ENCODE measurements at regions not wholly inside any gene's neighbourhood (a gene's known extent, or its start where the extent isn't known, plus 50 kb on each side); places are given as distances from the start of the nearest gene placed in this dataset.

- intact Hi-C loops (cut with DNase I): no loop called here
- ATAC-seq (no peak), DNase-seq (ENCODE audit: low spot score) (no peak)
These were observed 166.2 kb upstream of the TAC1 start for GRCh38 chr7:97565665-97566064.

DNA sequence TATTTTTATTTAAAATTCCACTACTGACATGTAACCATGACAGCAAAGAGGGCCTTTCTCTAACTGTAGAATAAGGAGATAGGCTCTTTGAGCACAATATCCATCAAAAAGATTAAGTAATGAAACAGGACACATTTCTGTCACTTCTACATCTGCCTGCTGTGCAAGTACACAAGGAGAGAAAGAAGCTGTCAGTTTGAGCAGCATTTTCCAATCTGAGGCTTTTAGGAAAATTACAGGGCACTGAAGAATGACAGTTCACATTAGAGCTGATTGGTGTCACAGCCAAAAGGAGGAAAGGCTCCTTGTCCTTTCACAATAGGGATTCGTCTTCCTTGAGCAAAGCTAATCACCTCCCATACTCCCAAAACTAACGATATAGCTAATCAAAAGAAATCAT, 158.8 kb upstream of the TAC1 start:
- DNase-seq (ENCODE audit: low spot score) (no peak), ATAC-seq (no peak)
- intact Hi-C loops (cut with DNase I): no loop called here

- intact Hi-C loops (cut with DNase I): no loop called here
- ATAC-seq: no peak
- no peak for DNase-seq (ENCODE audit: low spot score)
These were observed 155.8 kb upstream of the TAC1 start for GRCh38 chr7:97576043-97576442.

GRCh38 chr7:97578225-97578624, 153.7 kb upstream of the TAC1 start:
- no peak for ATAC-seq
- intact Hi-C loops (cut with DNase I): no loop called here
- DNase-seq (ENCODE audit: low spot score): no peak

DNA sequence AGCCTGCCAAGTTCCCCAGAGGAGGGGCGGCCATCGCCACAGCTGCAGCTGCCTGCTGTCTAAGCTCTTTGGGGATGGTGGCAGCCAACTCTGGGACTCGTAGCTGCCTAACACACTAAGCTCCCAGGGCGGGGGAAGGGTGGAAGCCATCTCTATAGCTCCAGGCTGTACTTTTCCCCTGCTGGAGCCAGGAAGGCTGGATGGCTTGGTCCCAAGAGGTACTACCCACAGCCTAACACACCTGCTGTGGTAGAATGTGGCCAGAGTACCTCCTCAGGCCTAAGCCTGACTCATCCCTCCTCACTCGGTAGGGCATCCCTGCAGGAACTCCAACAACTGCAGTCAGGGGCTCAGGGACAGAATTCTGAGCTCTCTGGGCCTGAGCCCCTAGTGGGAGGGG, 151.7 kb upstream of the TAC1 start:
- DNase-seq (ENCODE audit: low spot score) (no peak), ATAC-seq (no peak)
- intact Hi-C loops (cut with DNase I): no loop called here

DNA sequence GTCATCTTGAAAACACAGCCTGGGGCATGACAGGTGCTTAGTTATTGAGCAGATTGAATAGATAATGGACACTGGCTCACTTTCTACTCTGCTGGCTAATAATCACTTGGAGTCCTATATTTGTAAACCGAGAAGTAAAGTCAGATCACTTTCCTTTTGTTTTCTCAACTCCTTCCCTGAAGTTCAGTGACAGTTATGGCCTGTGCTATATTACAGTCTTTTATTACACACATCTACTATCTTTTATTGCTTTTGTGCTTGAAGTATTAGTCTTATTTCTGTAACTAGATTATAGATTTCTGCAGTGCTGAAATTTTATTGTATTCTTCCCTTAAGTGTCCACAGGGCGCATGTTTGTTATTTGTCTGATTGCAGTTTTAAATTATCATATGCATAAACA, 136.4 kb upstream of the TAC1 start:
- ATAC-seq (no peak), DNase-seq (ENCODE audit: low spot score) (no peak)
- intact Hi-C loops (cut with DNase I): no loop called here

DNA sequence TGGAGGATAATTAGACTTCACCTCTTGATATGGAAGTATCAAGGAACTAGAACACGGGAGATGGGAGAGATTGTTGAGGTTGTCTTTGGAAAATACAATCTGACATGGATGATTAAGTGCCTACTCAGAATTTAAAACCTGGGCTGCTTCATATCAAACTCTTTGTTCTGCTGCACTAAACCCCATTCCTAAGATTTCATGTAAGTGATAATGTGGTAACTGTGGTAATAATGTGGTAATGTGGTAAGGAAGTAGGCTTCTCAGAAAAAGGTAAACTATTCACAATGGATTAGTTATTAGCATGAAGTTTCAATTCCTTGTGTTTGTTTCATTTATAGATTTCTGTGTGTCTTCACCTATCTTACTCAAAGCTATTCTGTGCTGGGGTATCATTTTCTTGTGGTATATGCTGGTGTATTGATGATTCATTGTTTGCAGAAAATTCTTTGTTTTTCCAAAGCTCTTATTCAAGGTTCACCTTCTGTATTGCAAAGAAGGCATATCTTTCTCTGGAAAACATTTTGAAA, 129.9 kb upstream of the TAC1 start:
- ATAC-seq: no peak
- intact Hi-C loops (cut with DNase I): no loop called here

DNA sequence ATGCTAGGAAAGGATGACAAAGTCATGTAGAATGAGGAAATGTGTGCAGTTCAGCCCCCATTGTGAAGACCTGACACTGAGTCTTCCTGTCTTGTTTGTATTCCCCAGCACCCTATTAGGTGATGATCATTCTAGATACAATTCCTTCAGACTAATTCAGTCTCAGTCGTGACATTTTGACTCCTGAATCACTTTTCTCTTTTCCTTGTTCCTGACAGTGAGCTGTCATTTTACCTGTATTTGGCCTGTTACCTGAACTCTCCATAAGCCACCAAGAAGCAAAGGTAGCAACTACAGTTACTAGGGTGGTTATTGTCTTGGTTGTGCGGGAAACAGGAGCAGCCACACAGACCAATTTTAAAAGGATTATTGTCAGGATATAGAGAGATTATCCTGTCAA, 111.4 kb upstream of the TAC1 start:
- no peak for ATAC-seq

More for the DNA sequence above, 129.9 kb upstream of the TAC1 start:
- no peak for DNase-seq (ENCODE audit: low spot score)

GRCh38 chr7:97623333-97623732, 108.6 kb upstream of the TAC1 start:
- intact Hi-C loops (cut with DNase I): no loop called here
- no peak for DNase-seq (ENCODE audit: low spot score)
- no peak for ATAC-seq

More for the DNA sequence above, 111.4 kb upstream of the TAC1 start:
- no peak for DNase-seq (ENCODE audit: low spot score)
- intact Hi-C loops (cut with DNase I): no loop called here

DNA sequence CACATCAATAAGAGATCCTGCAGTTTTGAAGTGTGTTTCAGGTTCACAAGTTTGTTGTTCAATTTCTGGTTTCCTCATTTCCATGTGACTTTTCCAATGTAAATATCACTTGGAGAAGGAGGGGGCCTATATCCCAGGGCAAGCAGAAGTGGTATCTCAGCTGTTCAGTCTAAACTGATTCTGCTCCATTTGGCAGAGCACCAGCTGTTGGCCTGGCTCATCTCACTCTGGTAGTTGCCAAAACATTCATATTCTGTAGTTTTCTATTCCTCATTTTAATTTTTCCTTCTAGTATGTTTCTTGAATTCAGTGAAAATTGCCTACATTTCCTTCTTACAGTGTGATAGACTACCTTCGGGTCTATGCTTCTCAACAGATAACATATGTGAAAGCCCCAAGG, 101.8 kb upstream of the TAC1 start:
- intact Hi-C loops (cut with DNase I): no loop called here
- no peak for DNase-seq (ENCODE audit: low spot score)
- no peak for ATAC-seq

- ATAC-seq (no peak), DNase-seq (ENCODE audit: low spot score) (no peak)
- intact Hi-C loops (cut with DNase I): no loop called here
These were observed 96.3 kb upstream of the TAC1 start for GRCh38 chr7:97635622-97636021.

GRCh38 chr7:97639036-97639435, 92.8 kb upstream of the TAC1 start:
- intact Hi-C loops (cut with DNase I): no loop called here
- no peak for ATAC-seq
- no peak for DNase-seq (ENCODE audit: low spot score)

DNA sequence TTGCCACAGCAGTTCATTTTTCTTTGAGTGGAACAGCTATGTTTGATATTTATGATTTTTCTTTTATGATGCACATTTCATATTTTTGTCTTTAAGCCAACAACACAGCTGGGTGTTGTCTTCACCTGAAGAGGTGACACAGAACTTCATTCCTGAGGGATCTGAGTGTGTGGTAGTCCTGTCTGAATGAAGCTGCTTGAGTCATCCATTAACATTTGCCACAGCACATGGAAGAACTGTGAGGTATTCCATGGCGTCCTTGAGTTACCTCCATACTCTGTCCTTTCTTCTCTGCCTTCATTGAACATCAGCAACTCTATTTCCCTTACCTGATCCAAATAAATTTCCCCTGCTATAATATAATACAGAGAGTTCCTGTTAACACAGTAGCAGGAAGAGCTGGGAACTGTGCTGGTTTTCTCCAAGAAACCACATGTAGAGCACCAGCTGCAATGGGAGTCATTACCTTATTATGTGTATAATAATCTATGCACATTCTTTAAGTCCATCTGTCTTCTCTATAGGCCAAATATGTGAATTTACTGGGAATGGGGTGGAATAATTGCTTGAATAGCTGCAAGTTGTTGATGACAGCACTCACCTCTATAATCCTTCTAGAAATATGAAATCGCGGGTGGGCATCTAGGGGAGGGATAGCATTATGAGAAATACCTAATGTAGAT, 72.4 kb upstream of the TAC1 start:
- no peak for DNase-seq (ENCODE audit: low spot score)
- intact Hi-C loops (cut with DNase I): no loop called here
- ATAC-seq: no peak

- ATAC-seq: no peak
- no peak for DNase-seq (ENCODE audit: low spot score)
- intact Hi-C loops (cut with DNase I): no loop called here
These were observed 64.5 kb upstream of the TAC1 start for GRCh38 chr7:97667359-97667758.

GRCh38 chr7:97671571-97671970, 60.3 kb upstream of the TAC1 start:
- intact Hi-C loops (cut with DNase I): no loop called here
- DNase-seq (ENCODE audit: low spot score) (no peak), ATAC-seq (no peak)

- intact Hi-C loops (cut with DNase I): no loop called here
- no peak for ATAC-seq
- no peak for DNase-seq (ENCODE audit: low spot score)
These were observed 51.3 kb upstream of the TAC1 start for GRCh38 chr7:97680622-97681021.
